ENCODE measurements at regions not wholly inside any gene's neighbourhood (a gene's known extent, or its start where the extent isn't known, plus 50 kb on each side); places are given as distances from the start of the nearest gene placed in this dataset.

DNA sequence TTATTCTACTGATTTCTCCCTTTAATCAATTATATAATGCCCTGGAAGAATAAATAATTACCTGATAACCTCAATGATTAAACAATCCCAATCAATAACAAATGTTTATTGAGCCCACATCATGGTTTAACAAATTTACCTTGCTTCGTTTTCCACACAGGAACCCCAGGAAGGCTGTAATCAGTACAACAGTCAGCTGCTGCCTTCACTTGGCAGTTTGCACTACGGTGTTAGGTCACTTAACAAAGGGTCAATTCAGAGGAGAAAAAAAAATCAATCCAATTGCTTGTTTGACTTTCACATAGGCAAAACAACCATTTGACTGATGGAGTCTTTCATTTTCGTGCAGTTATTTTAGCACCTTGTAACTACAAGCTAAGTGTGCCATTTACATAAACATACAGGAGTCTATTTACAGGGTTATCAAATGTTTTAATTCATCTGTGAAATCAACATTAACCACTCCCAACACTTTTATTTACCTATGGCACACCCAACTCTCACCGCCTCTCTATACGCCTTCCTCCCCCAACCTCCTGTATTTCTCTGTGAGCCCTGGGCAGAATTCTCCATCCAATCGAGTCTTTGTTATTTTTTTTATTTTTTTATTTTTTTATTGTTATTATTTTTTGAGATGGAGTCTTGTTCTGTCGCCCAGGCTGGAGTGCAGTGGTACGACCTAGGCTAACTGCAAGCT lies 140.4 kb upstream of the TAB2 start:
- no peak for DNase-seq (ENCODE audit: low read depth in 3 of 3, low spot score in 1 of 3)

GRCh38 chr6:149179431-149179830 lies 138.1 kb upstream of the TAB2 start:
- DNase-seq (ENCODE audit: low read depth in 3 of 3, low spot score in 1 of 3): no peak

GRCh38 chr6:149181304-149181703 lies 136.2 kb upstream of the TAB2 start:
- no peak for DNase-seq (ENCODE audit: low read depth in 3 of 3, low spot score in 1 of 3)

DNA sequence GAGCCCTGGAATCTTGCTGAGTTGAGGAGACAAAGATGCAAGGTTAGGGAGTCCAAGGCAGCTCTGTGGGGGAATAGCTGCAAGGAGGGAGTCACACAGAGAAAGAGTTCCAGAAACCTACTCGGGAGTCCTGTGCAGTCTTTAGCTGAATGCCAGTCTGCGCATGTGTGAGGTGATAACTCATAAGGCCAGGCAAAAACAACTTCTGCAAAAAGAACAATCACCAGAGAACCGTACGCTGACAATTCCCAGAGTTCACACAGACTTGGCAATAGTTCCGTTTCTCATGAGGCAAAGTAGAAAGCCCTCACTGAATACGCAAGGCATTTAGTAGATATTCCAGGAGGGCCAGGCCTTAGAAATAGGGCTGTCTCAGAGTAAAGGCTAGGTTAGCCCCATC lies 135.2 kb upstream of the TAB2 start:
- no peak for DNase-seq (ENCODE audit: low read depth in 3 of 3, low spot score in 1 of 3)

- DNase-seq (ENCODE audit: low read depth in 3 of 3, low spot score in 1 of 3): no peak
Measured at GRCh38 chr6:149184523-149184922, 133.0 kb upstream of the TAB2 start.

DNA sequence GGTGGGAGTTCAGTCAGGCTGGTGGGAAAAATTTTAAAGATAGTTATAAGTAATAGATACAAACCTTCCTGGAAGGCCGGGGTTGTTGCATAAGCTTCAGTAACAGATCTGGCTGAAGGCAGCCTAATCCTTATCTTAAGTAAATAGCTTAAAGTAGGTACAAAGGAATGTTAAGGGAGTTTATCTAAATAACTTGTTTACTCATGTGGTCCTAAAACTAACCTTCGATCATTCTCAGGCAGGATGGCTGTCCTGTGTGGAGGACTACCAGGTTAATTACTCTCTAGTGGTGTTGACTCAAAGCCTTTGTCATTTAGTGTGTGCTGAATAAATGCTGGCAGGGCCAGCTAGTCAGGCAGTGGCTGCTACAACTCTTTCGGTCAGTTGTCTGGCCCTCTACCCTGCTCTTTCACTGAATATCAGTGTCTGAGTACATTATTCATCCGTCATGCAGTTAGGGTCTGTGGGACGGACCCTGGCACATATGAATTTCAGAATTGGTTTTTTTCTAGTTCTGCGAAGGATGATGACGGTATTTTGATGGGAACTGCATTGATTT lies 131.6 kb upstream of the TAB2 start:
- DNase-seq (ENCODE audit: low read depth in 3 of 3, low spot score in 1 of 3): no peak

DNA sequence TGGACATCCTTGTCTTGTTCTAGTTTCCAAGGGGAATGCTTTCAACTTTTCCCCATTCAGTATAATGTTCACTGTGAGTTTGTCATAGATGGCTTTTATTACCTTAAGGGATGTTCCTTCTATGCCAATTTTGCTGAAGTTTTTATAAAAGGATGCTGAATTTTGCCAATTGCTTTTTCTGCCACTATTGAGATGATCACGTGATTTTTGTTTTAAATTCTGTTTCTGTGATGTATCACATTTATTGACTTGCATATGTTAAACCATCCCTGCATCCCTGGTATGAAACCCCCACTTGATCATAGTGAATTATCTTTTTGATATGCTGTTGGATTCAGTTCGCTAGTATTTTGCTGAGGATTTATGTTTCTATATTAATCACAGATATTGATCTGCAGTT lies 130.6 kb upstream of the TAB2 start:
- no peak for DNase-seq (ENCODE audit: low read depth in 3 of 3, low spot score in 1 of 3)

GRCh38 chr6:149190224-149190831 lies 127.2 kb upstream of the TAB2 start:
- peak in 2 of 3 donors; percentile 17 to 34 for DNase-seq (ENCODE audit: low read depth in 3 of 3, low spot score in 1 of 3)

- DNase-seq (ENCODE audit: low read depth in 3 of 3, low spot score in 1 of 3): no peak
Measured at GRCh38 chr6:149194820-149195558, 122.5 kb upstream of the TAB2 start.

DNA sequence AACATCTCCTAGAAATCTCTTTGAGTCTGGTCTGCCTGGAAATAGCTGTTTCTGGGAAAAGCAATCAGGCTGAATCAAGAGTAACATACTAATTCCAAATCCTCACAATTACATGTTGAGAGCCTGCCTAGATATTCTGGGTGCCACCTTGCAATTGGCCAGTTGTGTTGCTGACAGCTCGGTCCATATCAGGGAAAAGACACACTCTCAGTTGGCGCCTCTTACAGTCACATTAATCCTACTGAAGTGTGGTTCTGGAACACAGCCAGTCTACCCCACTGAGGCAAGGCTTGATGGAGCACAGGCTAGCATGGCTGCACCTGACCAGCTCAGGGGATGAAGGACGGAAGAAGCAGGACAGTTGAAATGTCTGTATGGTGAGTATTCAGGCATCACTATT lies 121.4 kb upstream of the TAB2 start:
- DNase-seq (ENCODE audit: low read depth in 3 of 3, low spot score in 1 of 3): no peak

GRCh38 chr6:149197482-149197881 lies 120.0 kb upstream of the TAB2 start:
- DNase-seq (ENCODE audit: low read depth in 3 of 3, low spot score in 1 of 3): no peak

- DNase-seq (ENCODE audit: low read depth in 3 of 3, low spot score in 1 of 3): no peak
Measured at GRCh38 chr6:149198265-149198664, 119.2 kb upstream of the TAB2 start.

- no peak for DNase-seq (ENCODE audit: low read depth in 3 of 3, low spot score in 1 of 3)
Measured at GRCh38 chr6:149200282-149200945, 117.1 kb upstream of the TAB2 start.

DNA sequence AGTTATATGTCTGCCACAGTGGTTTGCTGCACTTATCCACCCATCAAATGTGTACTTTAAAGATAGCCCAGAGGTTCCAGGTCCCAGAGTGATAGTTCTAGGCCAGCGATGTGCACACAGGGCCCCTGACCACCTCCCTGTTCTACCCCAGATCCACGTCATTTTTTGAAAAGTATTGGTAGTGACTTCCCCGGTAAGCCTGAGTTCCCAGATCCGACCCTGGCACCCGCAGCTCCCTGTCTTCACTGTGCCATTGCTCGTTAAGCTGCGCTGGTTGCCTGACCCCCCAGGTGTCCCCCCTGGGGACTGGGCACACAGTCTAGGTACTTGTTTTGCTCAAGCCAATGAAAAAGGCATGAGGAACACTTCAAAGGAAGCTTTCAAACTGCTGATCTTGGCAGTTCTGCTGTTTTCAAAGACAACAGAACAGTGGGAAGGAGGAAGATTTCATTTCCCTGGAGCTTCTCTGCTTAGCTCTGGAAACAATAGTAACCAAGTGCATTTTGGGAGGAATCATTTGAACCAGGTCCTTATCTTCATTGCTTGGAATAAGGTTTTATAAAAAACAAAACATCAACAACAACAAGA lies 116.3 kb upstream of the TAB2 start:
- no peak for DNase-seq (ENCODE audit: low read depth in 3 of 3, low spot score in 1 of 3)

DNA sequence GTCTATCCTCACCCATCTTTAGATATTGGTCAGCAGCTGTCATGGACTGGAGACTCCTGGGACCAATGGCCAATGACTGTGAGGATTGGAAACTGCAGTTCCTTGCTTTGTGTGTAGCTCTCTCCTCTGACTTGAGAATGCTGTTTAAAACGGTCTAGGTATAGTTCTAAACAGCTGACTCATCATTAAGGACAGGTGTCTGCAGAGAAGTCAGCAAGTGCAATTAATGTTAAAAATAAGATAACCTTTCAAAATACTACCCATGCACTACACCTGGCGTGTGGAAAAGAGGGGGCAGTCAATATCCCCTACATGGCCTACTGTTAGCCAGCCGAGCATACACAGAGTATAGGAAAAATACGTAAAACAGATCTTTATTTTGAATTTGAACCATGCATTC lies 115.4 kb upstream of the TAB2 start:
- no peak for DNase-seq (ENCODE audit: low read depth in 3 of 3, low spot score in 1 of 3)

GRCh38 chr6:149202952-149203351 lies 114.6 kb upstream of the TAB2 start:
- no peak for DNase-seq (ENCODE audit: low read depth in 3 of 3, low spot score in 1 of 3)

DNA sequence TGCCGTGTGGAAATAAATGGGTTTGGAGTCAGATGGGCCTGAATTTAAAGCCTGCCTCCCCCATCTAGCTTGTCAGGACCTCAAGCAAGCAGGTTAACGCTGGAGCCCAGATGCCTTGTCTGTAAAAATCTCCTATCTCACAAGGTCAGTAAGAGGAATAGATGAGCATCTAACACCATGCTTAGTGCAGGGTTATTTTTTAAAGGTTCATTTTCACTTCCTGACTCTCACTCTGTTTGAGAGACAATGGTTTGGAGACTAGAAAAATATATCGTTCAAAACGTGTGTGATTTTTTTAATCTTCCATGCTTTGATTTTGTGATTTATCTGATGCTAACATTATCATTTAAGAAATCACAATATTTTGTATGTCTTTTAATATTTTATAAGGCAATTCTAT lies 114.0 kb upstream of the TAB2 start:
- no peak for DNase-seq (ENCODE audit: low read depth in 3 of 3, low spot score in 1 of 3)

- no peak for DNase-seq (ENCODE audit: low read depth in 3 of 3, low spot score in 1 of 3)
Measured at GRCh38 chr6:149208134-149208601, 109.3 kb upstream of the TAB2 start.

GRCh38 chr6:149209871-149210775 lies 107.4 kb upstream of the TAB2 start:
- DNase-seq (ENCODE audit: low read depth in 3 of 3, low spot score in 1 of 3): peak in 1 of 3 donors; percentile 15

GRCh38 chr6:149211046-149211571 lies 106.4 kb upstream of the TAB2 start:
- no peak for DNase-seq (ENCODE audit: low read depth in 3 of 3, low spot score in 1 of 3)

Measured in stimulated activated CD4-positive, alpha-beta T cell treated with anti-CD3 and anti-CD28 coated beads, TNF-alpha, amount 100 ng/mL, for 1 hour (primary cell).